Caki2 (cell line): ENCODE measurements at regions not wholly inside any gene's neighbourhood (a gene's known extent, or its start where the extent isn't known, plus 50 kb on each side); places are given as distances from the start of the nearest gene placed in this dataset.

Source experiments
- DNase-seq: peaks from one replicate; pipeline ENCODE4 v3.0.0-alpha.2; 2015; ENCODE audit warnings: low read depth
- in situ Hi-C: cut with HindIII; loops from 2 replicates; pipeline ENCODE4 v1.10.0; 2016; ENCODE audit warnings: low sequenced_read_pairs, low pct_unique_long_range_greater_than_20kb, mixed read lengths

DNA sequence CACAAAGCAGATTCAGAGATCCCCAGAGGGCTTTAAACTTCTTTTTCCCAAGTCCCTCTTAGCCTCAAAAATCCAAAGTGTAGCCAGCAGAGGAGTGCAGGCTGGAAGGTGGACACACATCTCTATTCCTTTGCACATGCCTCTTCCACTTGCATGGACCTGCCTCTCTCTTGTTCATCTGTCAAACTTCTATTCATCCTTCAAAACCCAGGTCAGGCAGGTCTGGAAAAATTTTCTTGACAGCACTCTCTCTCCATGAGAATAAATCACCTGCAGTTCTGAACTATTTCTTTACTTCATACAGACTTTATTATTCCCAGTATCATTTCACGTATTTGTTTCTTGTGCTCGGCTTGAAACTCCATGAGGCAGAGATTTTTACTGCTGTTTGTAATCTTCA, 127.5 kb downstream of the SS18 start:
- no peak for DNase-seq
- in situ Hi-C loops = no loop called here

DNA sequence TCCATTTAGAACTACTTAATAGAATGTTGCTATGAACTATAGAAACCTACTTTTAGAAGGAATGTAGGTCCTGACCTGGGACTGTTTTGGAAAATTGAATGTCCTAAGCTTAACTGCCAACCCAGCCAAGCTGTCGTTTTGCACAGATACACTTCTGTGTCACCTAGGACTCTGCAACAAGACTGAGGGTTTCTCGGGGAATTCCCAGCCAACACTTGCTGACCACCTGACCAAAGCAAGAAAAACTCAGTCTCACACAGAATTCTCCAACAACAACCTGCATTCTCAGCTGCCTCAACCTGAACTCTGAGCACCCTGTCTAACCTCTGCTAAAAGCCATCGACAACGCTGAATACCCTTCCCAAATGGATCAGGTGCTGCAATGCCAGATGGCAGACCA, 128.2 kb downstream of the SS18 start:
- DNase-seq = no peak
- in situ Hi-C loops = no loop called here

DNA sequence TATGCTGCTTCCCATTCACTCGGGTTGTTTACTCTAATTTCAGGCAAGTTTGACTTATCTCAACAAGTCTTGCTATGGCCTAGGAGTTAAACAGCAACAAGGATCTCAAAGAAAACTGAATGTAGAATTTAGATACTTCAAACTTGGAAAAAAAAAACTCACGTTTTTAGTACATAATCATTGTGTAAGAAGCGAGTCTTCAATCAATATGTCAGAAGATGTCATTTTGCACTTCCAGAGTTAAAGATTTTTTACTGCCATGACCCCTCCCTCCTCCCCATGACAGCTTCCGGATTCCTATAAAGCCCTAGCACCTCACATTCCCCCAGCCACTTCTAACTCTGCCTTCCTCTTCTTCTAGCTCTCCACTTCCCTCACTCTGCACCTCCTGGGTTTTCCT, 133.4 kb downstream of the SS18 start:
- DNase-seq = no peak
- in situ Hi-C loops = no loop called here

DNA sequence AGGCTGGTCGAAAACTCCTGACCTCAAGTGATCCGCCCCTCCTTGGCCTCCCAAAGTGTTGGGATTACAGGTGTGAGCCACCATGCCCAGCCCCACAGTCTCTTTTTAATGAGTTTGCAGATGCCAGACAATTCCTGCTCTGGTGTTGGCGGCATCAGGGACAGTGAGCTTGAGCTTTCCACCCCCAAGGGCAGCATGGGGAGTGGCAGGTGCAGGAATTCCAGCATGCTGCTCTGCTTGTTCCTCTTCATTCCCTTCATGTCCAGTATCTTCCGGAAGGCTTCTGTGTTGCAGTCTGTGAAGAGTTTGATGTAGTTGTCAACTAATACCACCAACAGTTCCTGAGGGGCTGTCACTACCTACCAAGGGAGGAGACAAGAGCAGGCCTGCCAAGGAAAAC, 137.3 kb downstream of the SS18 start:
- DNase-seq = no peak
- in situ Hi-C loops = no loop called here

- no peak for DNase-seq
- in situ Hi-C loops = no loop called here
Measured at GRCh38 chr18:25950321-25950720, 140.1 kb downstream of the SS18 start.

- no peak for DNase-seq
- in situ Hi-C loops = no loop called here
Measured at GRCh38 chr18:25946540-25946939, 143.9 kb downstream of the SS18 start.

DNA sequence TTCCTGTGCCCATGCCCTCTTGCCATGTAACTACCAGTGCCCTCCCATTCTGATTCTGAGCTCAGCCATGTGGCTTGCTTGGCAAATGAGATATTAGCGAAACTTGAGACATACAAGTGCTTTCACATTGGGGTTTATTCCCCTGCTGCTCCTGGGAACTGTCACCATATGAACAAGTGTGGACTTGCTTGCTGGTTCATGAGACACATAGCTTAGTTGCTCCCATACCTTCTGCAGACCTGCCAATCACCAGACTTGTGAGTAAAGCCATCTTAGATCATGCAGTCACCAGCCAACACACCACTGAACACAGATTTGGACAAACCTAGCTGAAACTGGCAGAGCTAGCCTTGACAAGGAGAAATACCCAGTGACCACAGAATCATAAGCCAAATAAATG, 155.1 kb downstream of the SS18 start:
- no peak for DNase-seq
- in situ Hi-C loops = no loop called here

- in situ Hi-C loops = no loop called here
- no peak for DNase-seq
Measured at GRCh38 chr18:25931126-25931525, 159.3 kb downstream of the SS18 start.

DNA sequence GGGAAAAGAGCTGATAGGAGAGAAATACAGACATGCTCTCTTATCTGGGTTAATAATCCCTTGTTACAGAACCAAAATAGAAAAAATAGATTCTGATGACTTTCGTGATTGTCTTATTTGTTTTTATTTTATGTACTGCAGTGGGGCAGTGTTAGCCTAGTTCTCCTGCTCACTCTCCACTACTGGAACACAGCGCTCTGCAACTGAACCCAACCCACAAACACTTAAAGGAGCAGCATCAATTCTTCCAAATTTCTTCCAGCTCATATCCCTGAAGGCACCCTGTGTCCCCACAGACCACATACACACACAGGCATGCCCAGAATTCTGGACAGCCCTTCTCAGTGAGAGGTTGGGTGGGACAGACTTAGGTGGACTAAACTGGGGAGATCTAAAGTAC, 160.6 kb downstream of the SS18 start:
- no peak for DNase-seq
- in situ Hi-C loops = no loop called here

- in situ Hi-C loops = no loop called here
- no peak for DNase-seq
Measured at GRCh38 chr18:25927830-25928229, 162.6 kb downstream of the SS18 start.

- DNase-seq = no peak
- in situ Hi-C loops = no loop called here
Measured at GRCh38 chr18:25923193-25923592, 167.2 kb downstream of the SS18 start.

DNA sequence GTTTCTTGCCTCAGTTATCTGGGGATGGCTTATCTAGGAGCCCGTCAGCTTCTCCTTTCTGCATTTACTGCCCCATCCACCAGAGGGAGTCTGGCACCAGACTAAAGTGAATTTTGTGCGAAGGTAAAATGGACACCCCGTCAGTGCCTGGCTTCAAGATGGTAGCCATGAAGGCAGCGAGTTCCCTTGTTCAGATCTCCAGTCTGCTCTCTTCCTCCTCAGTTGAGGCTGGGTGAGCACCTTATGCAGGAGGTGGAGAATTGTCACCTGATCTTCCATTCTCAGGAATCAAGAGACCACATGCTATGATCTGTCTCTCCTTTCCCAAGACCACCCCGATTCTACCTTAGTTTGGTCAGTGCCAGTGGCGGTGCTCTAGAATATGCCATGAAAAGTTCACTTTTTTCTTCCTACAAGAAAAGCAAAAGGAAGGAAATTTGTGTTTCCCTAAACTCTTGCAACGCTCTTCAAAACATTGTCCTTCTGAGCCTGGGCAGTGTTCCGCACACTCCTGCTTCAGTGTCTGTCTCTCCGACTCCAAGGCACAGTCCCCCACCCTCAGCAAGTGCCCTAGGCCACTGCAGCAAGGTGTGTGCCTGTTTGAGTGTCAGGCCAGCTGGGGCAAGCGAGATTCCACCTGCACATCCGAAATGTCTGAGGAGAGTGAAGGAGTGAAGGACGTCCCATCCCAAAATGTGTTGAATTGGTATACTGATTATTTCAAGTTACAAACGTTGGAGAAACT, 168.6 kb downstream of the SS18 start:
- in situ Hi-C loops = no loop called here
- no peak for DNase-seq

GRCh38 chr18:25915907-25916306, 174.5 kb downstream of the SS18 start:
- in situ Hi-C loops = no loop called here
- no peak for DNase-seq

- no peak for DNase-seq
- in situ Hi-C loops = no loop called here
Measured at GRCh38 chr18:25898965-25899364, 191.4 kb downstream of the SS18 start.

DNA sequence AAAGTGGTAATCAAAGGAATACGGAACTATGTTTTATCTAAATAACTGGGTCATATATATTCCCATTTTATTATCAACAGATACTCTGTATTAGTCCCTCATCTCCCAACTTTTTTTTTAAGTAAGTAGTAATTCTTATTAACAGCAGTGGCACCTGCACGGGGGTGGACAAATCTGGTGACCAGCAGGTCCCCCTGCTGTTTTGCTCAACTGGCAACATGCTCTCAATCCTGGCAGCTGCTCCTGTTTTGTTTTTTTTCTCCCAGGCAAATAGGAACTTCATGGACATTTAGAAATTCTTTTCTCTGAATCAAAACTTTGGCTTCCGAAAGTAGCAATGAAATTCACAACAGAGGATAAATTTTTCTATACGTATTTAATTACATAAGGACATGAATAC, 193.5 kb downstream of the SS18 start:
- no peak for DNase-seq
- in situ Hi-C loops = no loop called here

DNA sequence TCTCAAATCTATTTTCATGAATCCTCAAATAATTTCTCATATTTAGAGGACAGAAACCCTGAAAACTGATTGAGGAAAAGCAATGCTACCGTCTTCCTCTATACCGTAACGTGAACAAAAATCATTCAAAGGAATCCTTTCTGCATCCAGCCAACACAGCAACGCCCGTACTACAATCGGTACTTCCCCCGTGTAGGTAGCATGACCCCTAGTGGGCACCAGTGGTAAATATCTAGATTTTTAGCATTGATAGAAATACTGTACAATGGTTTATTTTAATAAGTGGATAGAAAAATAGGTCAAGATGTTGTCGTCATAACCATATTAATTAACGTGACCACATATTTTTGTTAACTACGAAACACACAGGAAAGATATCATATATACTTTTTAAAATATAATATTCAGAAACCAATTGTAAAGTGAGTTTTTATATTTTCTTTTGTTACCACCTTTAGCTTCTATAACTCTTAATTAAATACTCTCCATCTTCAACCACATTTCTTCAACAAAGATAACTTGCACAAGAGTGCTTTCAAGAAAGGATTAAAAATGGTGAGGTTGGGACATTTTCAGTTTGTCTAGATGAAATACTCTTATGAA, 194.1 kb downstream of the SS18 start:
- DNase-seq = no peak
- in situ Hi-C loops = no loop called here

DNA sequence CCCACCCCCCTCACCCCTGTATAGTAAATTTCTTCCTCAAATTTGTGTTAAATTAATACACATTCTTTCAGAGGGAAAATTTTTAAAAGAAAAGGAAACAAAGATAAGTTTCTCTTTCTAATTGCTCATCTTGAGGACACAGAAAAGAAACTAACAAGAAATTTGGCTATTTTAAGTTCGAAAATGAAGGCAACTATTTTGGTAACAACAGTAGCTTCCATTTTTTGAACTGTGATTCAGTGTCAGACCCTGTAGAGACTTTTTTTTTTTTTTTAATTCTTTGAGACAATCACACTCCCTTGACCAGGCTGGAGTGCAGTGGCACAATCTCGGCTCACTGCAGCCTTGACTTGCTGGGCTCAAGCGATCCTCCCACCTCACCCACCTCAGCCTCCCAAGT, 194.9 kb downstream of the SS18 start:
- in situ Hi-C loops = no loop called here
- DNase-seq = no peak

- no peak for DNase-seq
- in situ Hi-C loops = no loop called here
Measured at GRCh38 chr18:25886283-25886682, 204.1 kb downstream of the SS18 start.

GRCh38 chr18:25883091-25883490, 207.3 kb downstream of the SS18 start:
- no peak for DNase-seq
- in situ Hi-C loops = no loop called here

DNA sequence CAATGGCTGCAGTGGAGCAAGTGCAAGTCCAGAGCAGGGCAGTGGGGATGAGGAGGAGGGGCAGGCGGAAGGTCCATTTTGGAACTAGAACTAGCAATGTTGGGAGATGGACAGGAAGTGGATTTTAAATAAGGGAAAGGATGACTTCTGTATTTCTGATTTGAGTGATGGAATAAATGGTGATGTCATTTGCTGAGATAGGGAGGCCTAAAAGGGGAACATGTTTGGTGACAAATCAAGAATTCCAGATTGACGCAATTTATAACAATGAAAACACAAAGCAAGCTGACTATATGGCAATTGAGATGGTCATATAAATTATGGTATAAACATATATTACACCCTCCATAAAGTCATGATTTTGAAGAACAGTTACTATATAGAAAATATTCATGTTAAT, 209.3 kb downstream of the SS18 start:
- DNase-seq = no peak
- in situ Hi-C loops = no loop called here
